Ishikawa (cell line): ENCODE measurements at regions not wholly inside any gene's neighbourhood (a gene's known extent, or its start where the extent isn't known, plus 50 kb on each side); places are given as distances from the start of the nearest gene placed in this dataset.

Source experiments
- EGR1 ChIP-seq: IDR thresholded peaks from 2 replicates; pipeline ENCODE4 v1.6.1; 2012
- EP300 ChIP-seq: IDR thresholded peaks from 2 replicates; pipeline ENCODE4 v1.6.1; 2012; ENCODE audit warnings: borderline replicate concordance
- NFIC ChIP-seq: IDR thresholded peaks from 2 replicates; pipeline ENCODE4 v1.6.1; 2012
- RAD21 ChIP-seq: IDR thresholded peaks from 2 replicates; pipeline ENCODE4 v1.6.1; 2012; ENCODE audit warnings: low read depth
- REST ChIP-seq: IDR thresholded peaks from 2 replicates; pipeline ENCODE4 v1.6.1; 2012; ENCODE audit warnings: low read depth, mild to moderate bottlenecking
- TAF1 ChIP-seq: IDR thresholded peaks from 2 replicates; pipeline ENCODE4 v1.6.1; 2012; ENCODE audit warnings: low read depth, mild to moderate bottlenecking
- TCF12 ChIP-seq: IDR thresholded peaks from 2 replicates; pipeline ENCODE4 v1.6.1; 2012; ENCODE audit warnings: low read depth
- TEAD4 ChIP-seq: IDR thresholded peaks from 2 replicates; pipeline ENCODE4 v1.6.1; 2012
- YY1 ChIP-seq: IDR thresholded peaks from 2 replicates; pipeline ENCODE4 v1.6.1; 2012; ENCODE audit warnings: low read depth
- ZBTB7A ChIP-seq: IDR thresholded peaks from 2 replicates; pipeline ENCODE4 v1.6.1; 2012; ENCODE audit warnings: low read depth
- TF ChIP-seq, protein P1 (sequence below): IDR thresholded peaks from 2 replicates; pipeline ENCODE4 v1.6.1; 2012
- TF ChIP-seq, protein P2 (sequence below): IDR thresholded peaks from 2 replicates; pipeline ENCODE4 v1.6.1; 2012

DNA sequence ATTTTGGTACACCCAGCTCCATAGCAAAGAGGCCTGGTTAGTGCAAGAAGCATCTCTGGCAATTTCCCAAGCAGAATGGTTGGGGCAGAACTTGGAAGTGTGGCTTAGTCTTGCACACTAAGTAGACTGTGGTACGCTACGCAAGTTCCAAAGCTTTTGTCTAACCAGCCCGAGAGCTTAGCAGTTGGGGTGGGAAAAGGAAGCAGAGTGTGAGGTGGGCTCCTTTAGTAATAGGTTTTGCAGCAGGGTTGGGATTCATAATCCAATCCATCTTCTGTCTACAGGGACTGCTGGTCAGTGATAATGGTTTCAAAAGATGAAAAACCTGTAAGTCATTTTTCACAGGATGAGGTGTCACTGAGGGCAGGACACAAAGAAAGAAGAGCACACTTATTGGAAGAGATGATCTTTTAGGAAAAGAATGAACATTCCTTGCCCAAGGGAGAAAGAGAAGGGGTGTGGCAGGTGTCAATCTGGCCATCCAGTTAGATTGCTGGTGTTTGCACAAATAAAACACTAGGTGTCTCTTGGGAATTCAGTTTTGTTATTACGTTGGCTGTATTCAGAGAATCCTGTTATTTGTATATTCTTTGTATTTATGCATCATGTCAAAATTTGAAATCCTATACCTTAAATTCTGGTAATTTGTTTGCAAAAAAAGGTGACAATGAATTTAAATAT, 244.3 kb downstream of the GPAT3 start:
- no peak for TF ChIP-seq NFIC
- no peak for TF ChIP-seq YY1
- TF ChIP-seq RAD21, result peak; percentile 4; the same call in 1 of the 2 replicates
- TF ChIP-seq EP300, result no peak
- TF ChIP-seq, protein P1, sequence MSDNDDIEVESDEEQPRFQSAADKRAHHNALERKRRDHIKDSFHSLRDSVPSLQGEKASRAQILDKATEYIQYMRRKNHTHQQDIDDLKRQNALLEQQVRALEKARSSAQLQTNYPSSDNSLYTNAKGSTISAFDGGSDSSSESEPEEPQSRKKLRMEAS, result no peak
- TF ChIP-seq TAF1, result no peak
- TF ChIP-seq, protein P2, sequence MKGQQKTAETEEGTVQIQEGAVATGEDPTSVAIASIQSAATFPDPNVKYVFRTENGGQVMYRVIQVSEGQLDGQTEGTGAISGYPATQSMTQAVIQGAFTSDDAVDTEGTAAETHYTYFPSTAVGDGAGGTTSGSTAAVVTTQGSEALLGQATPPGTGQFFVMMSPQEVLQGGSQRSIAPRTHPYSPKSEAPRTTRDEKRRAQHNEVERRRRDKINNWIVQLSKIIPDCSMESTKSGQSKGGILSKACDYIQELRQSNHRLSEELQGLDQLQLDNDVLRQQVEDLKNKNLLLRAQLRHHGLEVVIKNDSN, result no peak
- TF ChIP-seq ZBTB7A, result no peak
- no peak for TF ChIP-seq TEAD4
- no peak for TF ChIP-seq REST
- TF ChIP-seq EGR1, result no peak
- TF ChIP-seq TCF12, result no peak
